NCI-H2029 treated with DMSO at 0.1 percent for 48 hours (cell line): ENCODE measurements at regions not wholly inside any gene's neighbourhood (a gene's known extent, or its start where the extent isn't known, plus 50 kb on each side); places are given as distances from the start of the nearest gene placed in this dataset.

Experiments used
- DNase-seq: peaks from one replicate; lab custom pipeline; 2025; lab: John Stamatoyannopoulos, UW

- DNase-seq: no peak
Measured at GRCh38 chr10:28963539-28964221, 286.4 kb downstream of the BAMBI start.

GRCh38 chr10:28965937-28966336 lies 288.6 kb downstream of the BAMBI start:
- DNase-seq: no peak

GRCh38 chr10:28967031-28967430 lies 289.7 kb downstream of the BAMBI start:
- DNase-seq: no peak

GRCh38 chr10:28969413-28969812 lies 292.1 kb downstream of the BAMBI start:
- no peak for DNase-seq

GRCh38 chr10:28970231-28970630 lies 292.9 kb downstream of the BAMBI start:
- no peak for DNase-seq

GRCh38 chr10:28971255-28971654 lies 293.9 kb downstream of the BAMBI start:
- DNase-seq: no peak

GRCh38 chr10:28971764-28972163 lies 294.4 kb downstream of the BAMBI start:
- no peak for DNase-seq

GRCh38 chr10:28973309-28973972 lies 296.1 kb downstream of the BAMBI start:
- no peak for DNase-seq

GRCh38 chr10:28975891-28976531 lies 298.7 kb downstream of the BAMBI start:
- peak; percentile 76 for DNase-seq

GRCh38 chr10:28977518-28977917 lies 300.2 kb downstream of the BAMBI start:
- DNase-seq: no peak

- no peak for DNase-seq
Measured at GRCh38 chr10:28980264-28980663, 302.9 kb downstream of the BAMBI start.

- no peak for DNase-seq
Measured at GRCh38 chr10:28981007-28981406, 303.7 kb downstream of the BAMBI start.

- DNase-seq: no peak
Measured at GRCh38 chr10:28982974-28983373, 305.7 kb downstream of the BAMBI start.

- DNase-seq: no peak
Measured at GRCh38 chr10:28983799-28984198, 305.1 kb upstream of the LYZL1 start.

- DNase-seq: peak; percentile 35
Measured at GRCh38 chr10:28984431-28984830, 304.4 kb upstream of the LYZL1 start.

GRCh38 chr10:28985137-28985885 lies 303.6 kb upstream of the LYZL1 start:
- DNase-seq: no peak

GRCh38 chr10:28986117-28986792 lies 302.6 kb upstream of the LYZL1 start:
- no peak for DNase-seq

GRCh38 chr10:28986856-28987255 lies 302.0 kb upstream of the LYZL1 start:
- no peak for DNase-seq

- DNase-seq: no peak
Measured at GRCh38 chr10:28987555-28988320, 301.1 kb upstream of the LYZL1 start.

GRCh38 chr10:28988980-28989379 lies 299.9 kb upstream of the LYZL1 start:
- no peak for DNase-seq
